22Rv1 (cell line): ENCODE measurements at regions not wholly inside any gene's neighbourhood (a gene's known extent, or its start where the extent isn't known, plus 50 kb on each side); places are given as distances from the start of the nearest gene placed in this dataset.

Experiments
- CTCF ChIP-seq: fragments of 450-650 bp; IDR thresholded peaks from 2 replicates; pipeline ENCODE4 v1.5.1; 2017; ENCODE audit warnings: mild to moderate bottlenecking
- ZFX ChIP-seq: fragments of 450-650 bp; IDR thresholded peaks from 2 replicates; pipeline ENCODE4 v1.6.1; 2017; ENCODE audit warnings: antibody characterized with exemption, borderline replicate concordance

- no peak for TF ChIP-seq CTCF
- no peak for TF ChIP-seq ZFX
These were observed 271.8 kb downstream of the BRINP2 start for GRCh38 chr1:177442584-177442983.
